OCI-LY7 (cell line): ENCODE measurements at regions not wholly inside any gene's neighbourhood (a gene's known extent, or its start where the extent isn't known, plus 50 kb on each side); places are given as distances from the start of the nearest gene placed in this dataset.

Source experiments
- BruUV-seq: library from RNA; stranded (reverse); fragments of 400-500 nt; replicated peaks from 2 replicates; lab custom pipeline; 2021; lab: Mats Ljungman, UMichigan
- CTCF ChIA-PET: fragments of 300-600 bp; sonication (Branson Sonifier 250); formaldehyde crosslinking; loops from one replicate; lab custom pipeline; 2022; ENCODE audit warnings: antibody characterized with exemption; ENCODE audit not compliant: unreplicated experiment; lab: Charles Lee
- POLR2A ChIA-PET: fragments of 300-600 bp; sonication (Branson Sonifier 250); formaldehyde crosslinking; loops from one replicate; lab custom pipeline; 2022; ENCODE audit warnings: antibody characterized with exemption; lab: Charles Lee
- DNase-seq: peaks from one replicate; pipeline ENCODE4 v3.0.0-alpha.2; 2015; ENCODE audit warnings: low spot score
- H2AFZ ChIP-seq: fragments of 200-600 bp; sonication (generic), shearing (Covaris generic); 2 replicates; pipeline ENCODE4 v1.6.1; 2014; ENCODE audit warnings: mild to moderate bottlenecking, antibody characterized with exemption, low read length, moderate library complexity
- H3K27ac ChIP-seq: fragments of 200-600 bp; sonication (generic); 2 replicates; pipeline ENCODE4 v1.5.1; 2014; ENCODE audit warnings: mixed run types, low read depth, mild to moderate bottlenecking, moderate library complexity, low read length, inconsistent platforms; ENCODE audit not compliant: poor library complexity, severe bottlenecking
- H3K36me3 ChIP-seq: fragments of 200-600 bp; sonication (generic); 2 replicates; pipeline ENCODE4 v1.6.1; 2014; ENCODE audit warnings: mild to moderate bottlenecking, antibody characterized with exemption, low read length, moderate library complexity, mixed read lengths; ENCODE audit not compliant: insufficient read depth
- H3K4me1 ChIP-seq: fragments of 200-600 bp; sonication (generic); 2 replicates; pipeline ENCODE4 v1.5.1; 2014; ENCODE audit warnings: mild to moderate bottlenecking, low read length; ENCODE audit not compliant: insufficient read depth, poor library complexity, severe bottlenecking
- H3K4me2 ChIP-seq: fragments of 200-600 bp; sonication (generic); 2 replicates; pipeline ENCODE4 v1.6.1; 2014; ENCODE audit warnings: mild to moderate bottlenecking, low read length
- H3K4me3 ChIP-seq: fragments of 200-600 bp; sonication (generic); 2 replicates; pipeline ENCODE4 v1.5.1; 2014; ENCODE audit warnings: mild to moderate bottlenecking, low read depth, low read length; ENCODE audit not compliant: poor library complexity, severe bottlenecking
- H3K79me2 ChIP-seq: fragments of 200-600 bp; sonication (generic); 2 replicates; pipeline ENCODE4 v1.6.1; 2016; ENCODE audit warnings: low read depth, mild to moderate bottlenecking, low read length, moderate library complexity, mixed read lengths; ENCODE audit not compliant: insufficient read depth
- H3K9me2 ChIP-seq: fragments of 200-600 bp; sonication (generic); 2 replicates; pipeline ENCODE4 v1.6.1; 2016; ENCODE audit warnings: mild to moderate bottlenecking, low read length, mixed read lengths; ENCODE audit not compliant: insufficient read depth
- H3K9me3 ChIP-seq: fragments of 200-600 bp; sonication (generic); 2 replicates; pipeline ENCODE4 v1.6.1; 2014; ENCODE audit warnings: mild to moderate bottlenecking, mixed run types, low read length, mixed read lengths
- H4K20me1 ChIP-seq: fragments of 200-600 bp; sonication (generic); 2 replicates; pipeline ENCODE4 v1.6.1; 2014; ENCODE audit warnings: mild to moderate bottlenecking, antibody characterized with exemption, low read length, moderate library complexity, mixed read lengths; ENCODE audit not compliant: insufficient read depth
- CTCF ChIP-seq: fragments of 200-600 bp; sonication (generic); conservative IDR thresholded peaks from 2 replicates; pipeline ENCODE4 v1.5.1; 2014; ENCODE audit warnings: mild to moderate bottlenecking, antibody characterized with exemption, low read length, moderate library complexity, mixed read lengths
- EZH2phosphoT487 ChIP-seq: fragments of 200-600 bp; sonication (generic); IDR thresholded peaks from 2 replicates; pipeline ENCODE4 v1.6.1; 2018; ENCODE audit warnings: low read depth, borderline replicate concordance, mild to moderate bottlenecking, mixed run types, antibody characterized with exemption, low read length, moderate library complexity, mixed read lengths
- intact Hi-C: fragments of 100-400 bp; cut with micrococcal nuclease; formaldehyde crosslinking; loops from one replicate; pipeline ENCODE4 v1.10.0; 2022; ENCODE audit not compliant: unreplicated experiment

GRCh38 chr4:79651456-79651855 is 243.4 kb upstream of the GK2 start:
- Histone ChIP-seq H4K20me1 (no peaks in the 10 kb centered on the region), H2AFZ (no peak overlapping the region), H3K36me3 (no peaks in the 10 kb centered on the region), H3K9me2 (no peaks in the 10 kb centered on the region), H3K27ac (no peak overlapping the region), H3K79me2 (no peaks in the 10 kb centered on the region), H3K4me1 (no peaks in the 10 kb centered on the region), H3K4me3 (no peak overlapping the region), H3K4me2 (no peak overlapping the region), H3K9me3 (no peaks in the 10 kb centered on the region)
- ChIA-PET CTCF (no interaction called here), POLR2A (interaction anchor here (0.6 to 1.6 kb wide), 2 partner anchors 20 to 1593 kb away, joined by 3 read pairs; no protein-coding TSS in a partner anchor)
- no peak for DNase-seq
- no TSS peak for BruUV-seq
- intact Hi-C loops: no loop called here
- no peak for TF ChIP-seq CTCF
- TF ChIP-seq EZH2phosphoT487: no peak

GRCh38 chr4:79650794-79651431 is 242.9 kb upstream of the GK2 start:
- no peaks in the 10 kb centered on the region for H4K20me1 ChIP-seq
- ChIA-PET CTCF (no interaction called here), POLR2A (interaction anchor here (0.6 to 1.6 kb wide), 2 partner anchors 19 to 1593 kb away, joined by 3 read pairs; no protein-coding TSS in a partner anchor)
- no TSS peak for BruUV-seq
- intact Hi-C loops: no loop called here
- H3K4me1 ChIP-seq: no peaks in the 10 kb centered on the region
- no peak overlapping the region for H2AFZ ChIP-seq
- H3K4me3 ChIP-seq: no peak overlapping the region
- no peaks in the 10 kb centered on the region for H3K9me3 ChIP-seq
- H3K27ac ChIP-seq: no peak overlapping the region
- no peaks in the 10 kb centered on the region for H3K9me2 ChIP-seq
- H3K4me2 ChIP-seq: no peak overlapping the region
- DNase-seq: no peak
- TF ChIP-seq EZH2phosphoT487 (no peak), CTCF (no peak)
- no peaks in the 10 kb centered on the region for H3K79me2 ChIP-seq
- H3K36me3 ChIP-seq: no peaks in the 10 kb centered on the region

- intact Hi-C loops: no loop called here
- Histone ChIP-seq H3K9me2 (no peaks in the 10 kb centered on the region), H3K79me2 (no peaks in the 10 kb centered on the region), H3K4me2 (no peak overlapping the region), H3K36me3 (no peaks in the 10 kb centered on the region), H3K27ac (no peak overlapping the region), H3K9me3 (no peaks in the 10 kb centered on the region), H2AFZ (no peak overlapping the region), H3K4me3 (no peak overlapping the region), H3K4me1 (no peaks in the 10 kb centered on the region), H4K20me1 (no peaks in the 10 kb centered on the region)
- ChIA-PET POLR2A (no interaction called here), CTCF (no interaction called here)
- no peak for DNase-seq
- no TSS peak for BruUV-seq
- TF ChIP-seq CTCF (no peak), EZH2phosphoT487 (no peak)
Observed at GRCh38 chr4:79650217-79650616, 242.2 kb upstream of the GK2 start.
